ENCODE measurements at regions not wholly inside any gene's neighbourhood (a gene's known extent, or its start where the extent isn't known, plus 50 kb on each side); places are given as distances from the start of the nearest gene placed in this dataset.

GRCh38 chr6:17197607-17198006, 83.6 kb upstream of the RBM24 start:
- TF ChIP-seq CTCF (conservative IDR thresholded peaks at IDR 0.05) (no peak), ZFX (IDR thresholded peaks at IDR 0.05) (no peak)

Data from C4-2B (cell line).